ENCODE measurements at regions not wholly inside any gene's neighbourhood (a gene's known extent, or its start where the extent isn't known, plus 50 kb on each side); places are given as distances from the start of the nearest gene placed in this dataset.

GRCh38 chrX:37955273-37955672, 51.1 kb upstream of the SYTL5 start:
- no peak overlapping the region for H3K27ac ChIP-seq (replicated peaks)
- peaks cover 5% of the 10 kb centered on the region for H3K27me3 ChIP-seq (ENCODE audit: insufficient read depth, poor library complexity, severe bottlenecking)
- no peak for TF ChIP-seq CTCF (IDR thresholded peaks at IDR 0.05; ENCODE audit: insufficient read depth, low read length)
- TF ChIP-seq SPI1 (IDR thresholded peaks at IDR 0.05; ENCODE audit: borderline replicate concordance, low read depth): no peak
- no peak for TF ChIP-seq GABPA (IDR thresholded peaks at IDR 0.05; ENCODE audit: low read depth)
- TF ChIP-seq REST (IDR thresholded peaks at IDR 0.05; ENCODE audit: insufficient replicate concordance, low read depth): no peak
- TF ChIP-seq POLR2AphosphoS5 (IDR thresholded peaks at IDR 0.05; ENCODE audit: low read depth): no peak
- no peak for DNase-seq (ENCODE audit: low read depth in 1 of 2, low spot score in 1 of 2)
- no peak overlapping the region for H3K4me3 ChIP-seq (replicated peaks; ENCODE audit: insufficient read depth, low read length)

- Histone ChIP-seq H3K4me3 (replicated peaks; ENCODE audit: insufficient read depth, low read length) (no peak overlapping the region), H3K27ac (replicated peaks) (no peak overlapping the region), H3K27me3 (ENCODE audit: insufficient read depth, poor library complexity, severe bottlenecking) (peaks cover 5% of the 10 kb centered on the region)
- TF ChIP-seq SPI1 (IDR thresholded peaks at IDR 0.05; ENCODE audit: borderline replicate concordance, low read depth) (no peak), REST (IDR thresholded peaks at IDR 0.05; ENCODE audit: insufficient replicate concordance, low read depth) (no peak), POLR2AphosphoS5 (IDR thresholded peaks at IDR 0.05; ENCODE audit: low read depth) (no peak), CTCF (IDR thresholded peaks at IDR 0.05; ENCODE audit: insufficient read depth, low read length) (no peak), GABPA (IDR thresholded peaks at IDR 0.05; ENCODE audit: low read depth) (no peak)
- no peak for DNase-seq (ENCODE audit: low read depth in 1 of 2, low spot score in 1 of 2)
Observed at GRCh38 chrX:37956223-37956622, 50.1 kb upstream of the SYTL5 start.
